ENCODE measurements at regions not wholly inside any gene's neighbourhood (a gene's known extent, or its start where the extent isn't known, plus 50 kb on each side); places are given as distances from the start of the nearest gene placed in this dataset.

GRCh38 chr4:8744083-8744805 lies 127.4 kb downstream of the HMX1 start:
- Histone ChIP-seq H2AFZ (ENCODE audit: control insufficient read depth, low read length) (no peak overlapping the region), H3K36me3 (ENCODE audit: control insufficient read depth in 2 of 2, extremely low read depth in 1 of 2, insufficient read depth in 2 of 2, low read length in 2 of 2) (no peaks in the 10 kb centered on the region), H3K79me2 (ENCODE audit: control insufficient read depth, insufficient read depth, low read length) (no peaks in the 10 kb centered on the region), H3K4me3 (ENCODE audit: control insufficient read depth in 2 of 3, extremely low read depth in 1 of 3, insufficient read depth in 2 of 3, low read depth in 1 of 3, low read length in 3 of 3) (no peak overlapping the region), H3K9me1 (ENCODE audit: control insufficient read depth, extremely low read depth, insufficient read depth, low read length) (no peaks in the 10 kb centered on the region), H3K9ac (ENCODE audit: control insufficient read depth, extremely low read depth, insufficient read depth, low read length) (no peak overlapping the region), H4K20me1 (ENCODE audit: control insufficient read depth, extremely low read depth, insufficient read depth, low read length) (no peaks in the 10 kb centered on the region), H3K9me3 (ENCODE audit: control insufficient read depth, low read depth, low read length) (peaks cover 25% of the 10 kb centered on the region), H3K4me2 (ENCODE audit: control insufficient read depth, extremely low read depth, insufficient read depth, low read depth, low read length) (no peak overlapping the region), H3K27ac (ENCODE audit: control insufficient read depth, insufficient read depth, low read length) (no peak overlapping the region), H3K4me1 (ENCODE audit: control insufficient read depth, extremely low read depth, insufficient read depth, low read length) (no peaks in the 10 kb centered on the region), H3K27me3 (ENCODE audit: control insufficient read depth, extremely low read depth, insufficient read depth, low read length) (no peaks in the 10 kb centered on the region)
- dilution Hi-C loops (cut with MboI; ENCODE audit: extremely low pct_ligation_motif_present, low sequenced_read_pairs), result no loop called here
- DNase-seq (ENCODE audit: low read depth, low spot score) (no peak), FAIRE-seq (no peak)
- TF ChIP-seq EZH2 (IDR thresholded peaks at IDR 0.05; ENCODE audit: low read length), result no peak
- TF ChIP-seq, protein P1, sequence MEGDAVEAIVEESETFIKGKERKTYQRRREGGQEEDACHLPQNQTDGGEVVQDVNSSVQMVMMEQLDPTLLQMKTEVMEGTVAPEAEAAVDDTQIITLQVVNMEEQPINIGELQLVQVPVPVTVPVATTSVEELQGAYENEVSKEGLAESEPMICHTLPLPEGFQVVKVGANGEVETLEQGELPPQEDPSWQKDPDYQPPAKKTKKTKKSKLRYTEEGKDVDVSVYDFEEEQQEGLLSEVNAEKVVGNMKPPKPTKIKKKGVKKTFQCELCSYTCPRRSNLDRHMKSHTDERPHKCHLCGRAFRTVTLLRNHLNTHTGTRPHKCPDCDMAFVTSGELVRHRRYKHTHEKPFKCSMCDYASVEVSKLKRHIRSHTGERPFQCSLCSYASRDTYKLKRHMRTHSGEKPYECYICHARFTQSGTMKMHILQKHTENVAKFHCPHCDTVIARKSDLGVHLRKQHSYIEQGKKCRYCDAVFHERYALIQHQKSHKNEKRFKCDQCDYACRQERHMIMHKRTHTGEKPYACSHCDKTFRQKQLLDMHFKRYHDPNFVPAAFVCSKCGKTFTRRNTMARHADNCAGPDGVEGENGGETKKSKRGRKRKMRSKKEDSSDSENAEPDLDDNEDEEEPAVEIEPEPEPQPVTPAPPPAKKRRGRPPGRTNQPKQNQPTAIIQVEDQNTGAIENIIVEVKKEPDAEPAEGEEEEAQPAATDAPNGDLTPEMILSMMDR (optimal IDR thresholded peaks at IDR 0.05 in 1 of 3, IDR thresholded peaks at IDR 0.05 in 1 of 3, conservative IDR thresholded peaks at IDR 0.05 in 1 of 3; ENCODE audit: extremely low read depth in 1 of 3, insufficient read depth in 2 of 3, low read length in 3 of 3), result peak in 1 of 3 experiments; percentile 1

- H3K79me2 ChIP-seq (ENCODE audit: control insufficient read depth, insufficient read depth, low read length), result no peaks in the 10 kb centered on the region
- no peaks in the 10 kb centered on the region for H3K36me3 ChIP-seq (ENCODE audit: control insufficient read depth in 2 of 2, extremely low read depth in 1 of 2, insufficient read depth in 2 of 2, low read length in 2 of 2)
- H3K9me3 ChIP-seq (ENCODE audit: control insufficient read depth, low read depth, low read length), result peaks cover 25% of the 10 kb centered on the region
- no peaks in the 10 kb centered on the region for H3K9me1 ChIP-seq (ENCODE audit: control insufficient read depth, extremely low read depth, insufficient read depth, low read length)
- TF ChIP-seq EZH2 (IDR thresholded peaks at IDR 0.05; ENCODE audit: low read length), result no peak
- TF ChIP-seq, protein P1 (optimal IDR thresholded peaks at IDR 0.05 in 1 of 3, IDR thresholded peaks at IDR 0.05 in 1 of 3, conservative IDR thresholded peaks at IDR 0.05 in 1 of 3; ENCODE audit: extremely low read depth in 1 of 3, insufficient read depth in 2 of 3, low read length in 3 of 3), result no peak
- no peak overlapping the region for H3K4me2 ChIP-seq (ENCODE audit: control insufficient read depth, extremely low read depth, insufficient read depth, low read depth, low read length)
- FAIRE-seq, result no peak
- no peaks in the 10 kb centered on the region for H3K4me1 ChIP-seq (ENCODE audit: control insufficient read depth, extremely low read depth, insufficient read depth, low read length)
- dilution Hi-C loops (cut with MboI; ENCODE audit: extremely low pct_ligation_motif_present, low sequenced_read_pairs), result no loop called here
- no peak overlapping the region for H3K9ac ChIP-seq (ENCODE audit: control insufficient read depth, extremely low read depth, insufficient read depth, low read length)
- no peak overlapping the region for H3K27ac ChIP-seq (ENCODE audit: control insufficient read depth, insufficient read depth, low read length)
- no peaks in the 10 kb centered on the region for H3K27me3 ChIP-seq (ENCODE audit: control insufficient read depth, extremely low read depth, insufficient read depth, low read length)
- DNase-seq (ENCODE audit: low read depth, low spot score), result no peak
- H3K4me3 ChIP-seq (ENCODE audit: control insufficient read depth in 2 of 3, extremely low read depth in 1 of 3, insufficient read depth in 2 of 3, low read depth in 1 of 3, low read length in 3 of 3), result no peak overlapping the region
- H4K20me1 ChIP-seq (ENCODE audit: control insufficient read depth, extremely low read depth, insufficient read depth, low read length), result no peaks in the 10 kb centered on the region
- no peak overlapping the region for H2AFZ ChIP-seq (ENCODE audit: control insufficient read depth, low read length)
Observed at GRCh38 chr4:8742546-8742945, 129.1 kb downstream of the HMX1 start.
